HG03196 (cell line): ENCODE measurements at regions not wholly inside any gene's neighbourhood (a gene's known extent, or its start where the extent isn't known, plus 50 kb on each side); places are given as distances from the start of the nearest gene placed in this dataset.
"Not testable (repeated sequence)": the region's sequence is repeated elsewhere in the genome, so short reads cannot be mapped to it uniquely, and the experiment has no call there.

Experiments used
- ATAC-seq: cut with Tn5 transposase; IDR thresholded peaks from one replicate; pipeline ENCODE4 v1.9.1; 2021; ENCODE audit not compliant: unreplicated experiment

DNA sequence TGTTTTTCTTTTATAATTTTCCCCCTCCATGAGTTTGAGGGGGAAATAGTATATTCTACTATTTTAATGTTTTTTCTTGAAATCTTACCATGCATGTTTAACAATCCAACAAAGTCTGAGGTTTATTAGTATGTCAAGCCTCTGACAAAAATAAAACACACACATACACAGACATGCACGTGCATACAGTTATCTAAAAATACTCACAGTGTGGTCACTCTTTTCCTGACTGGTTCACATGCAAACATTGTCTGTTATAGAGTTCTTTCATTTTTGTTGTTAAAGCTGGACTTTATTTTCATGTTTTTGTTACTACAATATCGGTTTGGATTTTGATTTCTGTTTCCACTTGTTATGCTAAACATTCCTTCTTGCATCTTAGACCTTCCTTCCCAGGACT lies 236.6 kb downstream of the MFSD1 start:
- ATAC-seq: no peak

GRCh38 chr3:159039286-159039685 lies 237.4 kb downstream of the MFSD1 start:
- ATAC-seq: no peak

- ATAC-seq: no peak
Observed at GRCh38 chr3:159045279-159045885, 243.5 kb downstream of the MFSD1 start.

GRCh38 chr3:159047361-159047760 lies 245.5 kb downstream of the MFSD1 start:
- no peak for ATAC-seq

- ATAC-seq: not testable (repeated sequence)
Observed at GRCh38 chr3:159052494-159052893, 250.6 kb downstream of the MFSD1 start.

GRCh38 chr3:159057621-159058020 lies 255.8 kb downstream of the MFSD1 start:
- ATAC-seq: no peak

GRCh38 chr3:159058859-159059258 lies 257.0 kb downstream of the MFSD1 start:
- no peak for ATAC-seq

DNA sequence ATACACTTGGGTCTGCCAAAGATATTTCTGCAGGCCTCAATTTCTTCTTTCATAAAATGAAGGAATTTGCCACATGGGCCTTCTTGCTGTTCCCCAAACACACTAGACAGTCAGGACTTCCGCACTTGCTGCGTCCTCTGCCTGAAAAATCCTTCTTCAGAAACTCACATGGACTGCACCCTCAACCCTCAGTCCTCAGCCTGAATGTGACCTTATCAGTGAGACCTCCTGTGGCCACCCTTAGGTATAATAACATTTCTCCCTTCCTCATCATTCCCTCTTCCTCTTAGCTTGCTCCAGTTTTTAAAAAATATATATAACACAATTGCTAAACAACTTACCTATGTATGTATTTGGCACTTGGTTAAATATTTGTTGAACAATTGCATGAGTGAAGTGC lies 257.5 kb downstream of the MFSD1 start:
- no peak for ATAC-seq

- ATAC-seq: no peak
Observed at GRCh38 chr3:159062734-159063410, 261.0 kb downstream of the MFSD1 start.

- no peak for ATAC-seq
Observed at GRCh38 chr3:159069091-159069490, 267.2 kb downstream of the MFSD1 start, which contains the start of gene IQCJ. IQCJ (plus strand) TSS chr3:159069319.

DNA sequence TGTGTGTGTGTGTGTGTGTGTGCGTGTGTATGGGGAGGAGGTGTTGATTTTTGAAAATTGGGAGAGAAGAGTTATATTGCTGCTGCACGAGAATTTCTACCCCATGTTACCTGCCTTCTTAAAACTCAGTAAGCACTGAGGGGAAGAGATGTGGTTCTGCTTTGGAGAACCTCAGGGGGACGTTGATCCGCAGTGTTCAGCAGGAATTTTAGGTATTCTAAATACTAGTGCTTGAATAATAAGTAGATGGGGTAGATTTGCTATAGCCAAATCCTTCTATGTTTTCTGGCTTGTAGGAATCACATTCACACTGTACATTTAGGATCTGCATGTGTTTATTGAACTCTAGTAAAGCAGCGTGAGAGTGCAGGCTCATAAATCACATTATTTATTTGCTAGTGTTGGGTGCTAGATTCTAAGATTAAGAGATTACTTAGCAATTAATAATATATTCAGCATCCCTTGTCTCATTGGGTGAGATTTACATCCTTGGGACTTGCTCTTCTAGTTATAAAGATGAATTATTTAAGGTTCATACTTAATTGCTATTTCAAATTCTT lies 268.1 kb downstream of the MFSD1 start:
- no peak for ATAC-seq

GRCh38 chr3:159074756-159075701 lies 273.2 kb downstream of the MFSD1 start:
- no peak for ATAC-seq

GRCh38 chr3:159077860-159078259 lies 276.0 kb downstream of the MFSD1 start:
- ATAC-seq: no peak

- no peak for ATAC-seq
Observed at GRCh38 chr3:159080256-159080655, 278.4 kb downstream of the MFSD1 start.

DNA sequence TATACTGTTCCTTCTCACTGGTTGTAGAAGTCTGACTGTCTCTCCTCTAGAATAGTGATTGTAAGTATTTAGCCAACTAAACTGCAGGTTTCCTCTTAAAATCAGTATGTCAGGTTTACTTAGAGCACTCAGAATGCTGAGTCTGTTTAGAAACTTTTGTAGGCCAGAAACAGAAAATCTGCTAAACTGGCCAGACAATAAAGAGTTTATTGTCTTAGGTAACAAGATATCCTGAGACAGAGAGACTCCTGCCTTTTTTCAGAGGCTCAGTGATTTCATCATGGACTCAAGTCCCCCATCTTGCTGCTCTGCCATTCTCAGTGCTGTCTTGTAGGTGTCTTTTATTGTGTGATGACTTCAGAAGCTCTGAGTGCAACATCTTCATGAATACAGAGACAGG lies 279.0 kb downstream of the MFSD1 start:
- no peak for ATAC-seq

DNA sequence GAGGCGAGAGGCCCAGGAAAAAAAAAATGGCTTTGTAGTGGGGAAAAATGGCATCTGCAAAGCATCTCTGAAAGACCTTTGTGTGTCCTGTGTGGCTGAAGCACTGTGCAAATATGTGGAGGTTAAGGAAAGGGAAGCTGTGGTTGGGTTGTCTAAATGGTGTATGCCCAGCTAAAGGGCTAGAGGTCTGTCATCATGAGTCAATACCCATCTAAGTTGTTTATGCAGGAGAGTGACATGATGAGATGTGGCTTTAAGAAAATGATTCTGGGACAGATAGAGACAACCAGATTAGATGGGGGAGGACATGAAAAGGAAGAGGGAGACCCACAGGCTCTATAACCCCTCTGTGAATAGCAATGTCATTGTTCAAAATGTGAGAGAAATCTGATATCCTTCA lies 280.7 kb downstream of the MFSD1 start:
- no peak for ATAC-seq

DNA sequence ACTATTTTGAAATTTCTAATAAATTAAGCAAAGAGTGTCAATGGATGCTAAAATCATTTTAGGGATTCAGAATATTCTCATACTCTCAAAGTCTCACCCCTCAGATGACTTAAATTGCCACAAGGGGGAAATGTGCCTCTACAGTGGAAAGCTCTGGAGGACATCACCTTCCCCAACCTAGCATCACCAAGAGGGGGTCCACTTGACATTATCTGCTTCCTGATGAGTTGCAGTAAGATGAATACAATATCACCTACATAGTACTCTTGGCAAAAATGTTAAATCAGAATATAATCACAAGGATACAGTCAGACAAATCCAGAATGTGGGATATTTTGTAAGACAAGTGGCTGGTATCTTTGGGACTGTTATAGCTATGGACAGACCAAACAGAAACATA lies 290.1 kb downstream of the MFSD1 start:
- ATAC-seq: no peak

- ATAC-seq: no peak
Observed at GRCh38 chr3:159102001-159102400, 300.1 kb downstream of the MFSD1 start.

GRCh38 chr3:159112724-159113123 lies 310.9 kb downstream of the MFSD1 start:
- no peak for ATAC-seq

- no peak for ATAC-seq
Observed at GRCh38 chr3:159113221-159113875, 311.5 kb downstream of the MFSD1 start.

- no peak for ATAC-seq
Observed at GRCh38 chr3:159114582-159114981, 312.7 kb downstream of the MFSD1 start.
